RWPE1 (cell line): ENCODE measurements at regions not wholly inside any gene's neighbourhood (a gene's known extent, or its start where the extent isn't known, plus 50 kb on each side); places are given as distances from the start of the nearest gene placed in this dataset.

Experiments
- CTCF ChIA-PET: fragments of 350-600 bp; sonication (Branson Sonifier 250); formaldehyde crosslinking; extraction: SDS; loops from one replicate; lab custom pipeline; 2021; lab: Yijun Ruan, JAX
- POLR2A ChIA-PET: fragments of 400-600 bp; formaldehyde crosslinking; extraction: SDS; loops from one replicate; lab custom pipeline; 2020; ENCODE audit warnings: antibody characterized with exemption; ENCODE audit not compliant: low non-redundant PET; lab: Yijun Ruan, JAX
- DNase-seq: peaks from one replicate; pipeline ENCODE4 v3.0.0; 2012; ENCODE audit warnings: low spot score
- H3K27ac ChIP-seq: fragments of 450-650 bp; 2 replicates; pipeline ENCODE4 v1.5.1; 2017
- CTCF ChIP-seq: fragments of 450-650 bp; conservative IDR thresholded peaks from 2 replicates; pipeline ENCODE4 v1.5.1; 2017; ENCODE audit warnings: low read depth, mild to moderate bottlenecking

GRCh38 chr11:45395421-45395820, 109.3 kb upstream of the SYT13 start:
- CTCF ChIA-PET, result interaction anchor here (0.8 kb wide), 1 partner anchor 24 kb away, joined by 3 read pairs; no protein-coding TSS in a partner anchor
- POLR2A ChIA-PET, result no interaction called here
- H3K27ac ChIP-seq, result no peak overlapping the region
- no peak for TF ChIP-seq CTCF
- no peak for DNase-seq

GRCh38 chr11:45394294-45395085, 108.3 kb upstream of the SYT13 start:
- TF ChIP-seq CTCF, result no peak
- no peak for DNase-seq
- CTCF ChIA-PET, result no interaction called here
- POLR2A ChIA-PET, result no interaction called here
- no peak overlapping the region for H3K27ac ChIP-seq

GRCh38 chr11:45393826-45394225, 107.7 kb upstream of the SYT13 start:
- no peak overlapping the region for H3K27ac ChIP-seq
- ChIA-PET CTCF (no interaction called here), POLR2A (no interaction called here)
- no peak for DNase-seq
- TF ChIP-seq CTCF, result no peak

- POLR2A ChIA-PET, result no interaction called here
- DNase-seq, result no peak
- no peak for TF ChIP-seq CTCF
- CTCF ChIA-PET, result no interaction called here
- H3K27ac ChIP-seq, result no peak overlapping the region
Observed at GRCh38 chr11:45393334-45393733, 107.2 kb upstream of the SYT13 start.

- POLR2A ChIA-PET, result no interaction called here
- H3K27ac ChIP-seq, result no peak overlapping the region
- TF ChIP-seq CTCF, result no peak
- CTCF ChIA-PET, result interaction anchor here (0.6 kb wide), 1 partner anchor 338 kb away, joined by 3 read pairs; no protein-coding TSS in a partner anchor
- no peak for DNase-seq
Observed at GRCh38 chr11:45392591-45393091, 106.5 kb upstream of the SYT13 start.

- CTCF ChIA-PET, result interaction anchor here (0.6 kb wide), 1 partner anchor 339 kb away, joined by 3 read pairs; no protein-coding TSS in a partner anchor
- no peak for TF ChIP-seq CTCF
- no peak for DNase-seq
- POLR2A ChIA-PET, result no interaction called here
- H3K27ac ChIP-seq, result no peak overlapping the region
Observed at GRCh38 chr11:45392154-45392553, 106.0 kb upstream of the SYT13 start.
